Liver (tissue), 8 donors: ENCODE measurements at regions not wholly inside any gene's neighbourhood (a gene's known extent, or its start where the extent isn't known, plus 50 kb on each side); places are given as distances from the start of the nearest gene placed in this dataset.

Source experiments
- DNase-seq: peaks from one replicate; pipeline ENCODE4 v3.0.0-alpha.2; 2017; ENCODE audit warnings: low spot score
- H3K27ac ChIP-seq, 2 donors: one replicate each; pipeline ENCODE4 v1.7.0; 2013; ENCODE audit warnings: inconsistent platforms in 2 of 2, low read length in 2 of 2, control low read depth in 1 of 2, low read depth in 1 of 2, mild to moderate bottlenecking in 1 of 2
- H3K27me3 ChIP-seq, 4 donors: one replicate each; pipeline versions ENCODE4 v1.6.1 to v1.7.0; 2013; ENCODE audit warnings: low read length in 3 of 4, inconsistent platforms in 1 of 4, mild to moderate bottlenecking in 1 of 4, moderate library complexity in 1 of 4; ENCODE audit not compliant: control insufficient read depth in 4 of 4, insufficient read depth in 4 of 4
- H3K36me3 ChIP-seq, 4 donors: one replicate each; pipeline versions ENCODE4 v1.6.1 to v1.7.0; 2013; ENCODE audit warnings: low read length in 3 of 4, mild to moderate bottlenecking in 3 of 4, low read depth in 1 of 4, moderate library complexity in 1 of 4; ENCODE audit not compliant: control insufficient read depth in 4 of 4, insufficient read depth in 3 of 4
- H3K4me1 ChIP-seq, 4 donors: one replicate each; pipeline versions ENCODE4 v1.6.1 to v1.7.0; 2013; ENCODE audit warnings: low read length in 3 of 4, mild to moderate bottlenecking in 3 of 4, moderate library complexity in 1 of 4; ENCODE audit not compliant: control insufficient read depth in 4 of 4, insufficient read depth in 4 of 4
- H3K4me3 ChIP-seq, 3 donors: one replicate each; pipeline versions ENCODE4 v1.6.1 to v1.7.0; 2013; ENCODE audit warnings: low read length in 3 of 3, control low read depth in 1 of 3, low read depth in 1 of 3, mild to moderate bottlenecking in 1 of 3
- H3K9ac ChIP-seq, 2 donors: one replicate each; pipeline ENCODE4 v1.7.0; 2013; ENCODE audit warnings: low read length in 2 of 2, mild to moderate bottlenecking in 2 of 2, moderate library complexity in 2 of 2, control low read depth in 1 of 2, low read depth in 1 of 2
- H3K9me3 ChIP-seq, 4 donors: one replicate each; pipeline versions ENCODE4 v1.6.1 to v1.7.0; 2013; ENCODE audit warnings: low read length in 3 of 4; ENCODE audit not compliant: control insufficient read depth in 4 of 4
- CTCF ChIP-seq: fragments of 150-350 bp; IDR thresholded peaks from 2 replicates; pipeline ENCODE4 v1.5.1; 2017; ENCODE audit warnings: improper control_type of control experiment, low read depth, low read length; ENCODE audit not compliant: missing input control
- FOXA2 ChIP-seq: IDR thresholded peaks from 2 replicates; pipeline ENCODE4 v1.6.1; 2016; ENCODE audit warnings: antibody characterized with exemption
- GABPA ChIP-seq, 2 donors: IDR thresholded peaks in 1 of 2; conservative IDR thresholded peaks in 1 of 2; 2 replicates each; pipeline ENCODE4 v1.6.1; 2016; ENCODE audit warnings: antibody characterized with exemption in 2 of 2, mild to moderate bottlenecking in 1 of 2, moderate library complexity in 1 of 2
- HNF4A ChIP-seq, 2 donors: conservative IDR thresholded peaks; 2 replicates each; pipeline ENCODE4 v1.6.1; 2016; ENCODE audit warnings: antibody characterized with exemption in 2 of 2, mild to moderate bottlenecking in 2 of 2
- JUND ChIP-seq, 2 donors: IDR thresholded peaks; 2 replicates each; pipeline ENCODE4 v1.6.1; 2016; ENCODE audit warnings: antibody characterized with exemption in 2 of 2
- MAX ChIP-seq: IDR thresholded peaks from 2 replicates; pipeline ENCODE4 v1.6.1; 2016; ENCODE audit warnings: antibody characterized with exemption
- RAD21 ChIP-seq, 2 donors: IDR thresholded peaks; 2 replicates each; pipeline ENCODE4 v1.6.1; 2016; ENCODE audit warnings: antibody characterized with exemption in 2 of 2, mild to moderate bottlenecking in 2 of 2
- REST ChIP-seq: IDR thresholded peaks from 2 replicates; pipeline ENCODE4 v1.6.1; 2016; ENCODE audit warnings: antibody characterized with exemption, mild to moderate bottlenecking
- RXRA ChIP-seq, 2 donors: IDR thresholded peaks; 2 replicates each; pipeline ENCODE4 v1.6.1; 2017 to 2018; ENCODE audit warnings: antibody characterized with exemption in 2 of 2, mild to moderate bottlenecking in 1 of 2
- SP1 ChIP-seq: IDR thresholded peaks from 2 replicates; pipeline ENCODE4 v1.6.1; 2018; ENCODE audit warnings: antibody characterized with exemption, mild to moderate bottlenecking
- YY1 ChIP-seq: IDR thresholded peaks from 2 replicates; pipeline ENCODE4 v1.6.1; 2016; ENCODE audit warnings: antibody characterized with exemption, mild to moderate bottlenecking
- ZBTB33 ChIP-seq: IDR thresholded peaks from 2 replicates; pipeline ENCODE4 v1.6.1; 2016; ENCODE audit warnings: antibody characterized with exemption
- WGBS: extraction: QIAGEN DNeasy Blood & Tissue Kit; methylation state at CpG from one replicate; pipeline ENCODE4 v1.1.7; 2013; 5-methylcytosine and 5-hydroxymethylcytosine counted together
- donor health status: healthy.
- donor health status: healthy.
- donor health status: healthy.
- donor health status: healthy.
- donor health status: healthy.

- WGBS: 96% methylated on average over 2 of the region's 2 CpGs
These were observed 361.4 kb upstream of the IL12A start for GRCh38 chr3:159627229-159627628.

GRCh38 chr3:159627634-159628033 is 361.0 kb upstream of the IL12A start:
- Histone ChIP-seq H3K4me3 (no peak overlapping the region), H3K9me3 (no peaks in the 10 kb centered on the region), H3K27me3 (no peaks in the 10 kb centered on the region), H3K9ac (no peak overlapping the region), H3K27ac (no peak overlapping the region), H3K36me3 (no peaks in the 10 kb centered on the region), H3K4me1 (peaks cover 0 to 3% (median 1%) of the 10 kb centered on the region in 4 donors)
- TF ChIP-seq SP1: no peak
- TF ChIP-seq YY1: no peak
- no peak for TF ChIP-seq ZBTB33
- TF ChIP-seq CTCF: no peak
- no peak for TF ChIP-seq JUND (IDR thresholded peaks at IDR 0.05)
- TF ChIP-seq RXRA (IDR thresholded peaks at IDR 0.05): no peak
- TF ChIP-seq RAD21 (IDR thresholded peaks at IDR 0.05): no peak
- TF ChIP-seq FOXA2: no peak
- WGBS: 51% methylated on average over 4 of the region's 4 CpGs
- no peak for DNase-seq

More at GRCh38 chr3:159627229-159627628, 361.4 kb upstream of the IL12A start:
- Histone ChIP-seq H3K36me3 (no peaks in the 10 kb centered on the region), H3K9ac (no peak overlapping the region), H3K9me3 (no peaks in the 10 kb centered on the region), H3K27me3 (no peaks in the 10 kb centered on the region), H3K27ac (no peak overlapping the region), H3K4me3 (no peak overlapping the region), H3K4me1 (peaks cover 3 to 5% (median 4%) of the 10 kb centered on the region in 4 donors)
- no peak for DNase-seq
- TF ChIP-seq RXRA (IDR thresholded peaks at IDR 0.05) (no peak), GABPA (IDR thresholded peaks at IDR 0.05 in 1 of 2, conservative IDR thresholded peaks at IDR 0.05 in 1 of 2) (no peak), FOXA2 (no peak), MAX (no peak), JUND (IDR thresholded peaks at IDR 0.05) (no peak), REST (no peak), HNF4A (conservative IDR thresholded peaks at IDR 0.05) (no peak)
